K562 (cell line): ENCODE measurements at regions not wholly inside any gene's neighbourhood (a gene's known extent, or its start where the extent isn't known, plus 50 kb on each side); places are given as distances from the start of the nearest gene placed in this dataset.

ENCODE experiments used
- ATAC-seq: fragments of 200-7000 bp; cut with Tn5 transposase; 3 replicates; pipeline ENCODE4 v1.9.1; 2020; ENCODE audit warnings: moderate library complexity
- BruUV-seq: library from RNA; stranded (reverse); fragments of 400-500 nt; replicated peaks from 2 replicates; lab custom pipeline; 2021; lab: Mats Ljungman, UMichigan
- CTCF ChIA-PET: fragments of 300-600 bp; formaldehyde crosslinking; extraction: SDS; loops from one replicate; lab custom pipeline; 2021; ENCODE audit warnings: low intra/inter-chr PET ratio; lab: Yijun Ruan, JAX
- POLR2A ChIA-PET: fragments of 300-600, 350-650 bp; sonication (Branson Sonifier 250); formaldehyde crosslinking; extraction: SDS; loops from one replicate; lab custom pipeline; 2021; ENCODE audit warnings: antibody characterized with exemption, inconsistent platforms; lab: Yijun Ruan, JAX
- DNase-seq, 4 experiments: peaks; one replicate each; pipeline versions ENCODE4 v3.0.0 to v3.0.0-alpha.2; 2011 to 2018; ENCODE audit warnings: low spot score in 3 of 4, mixed read lengths in 3 of 4; ENCODE audit errors: extremely low read depth in 1 of 4
- FAIRE-seq: peaks from 2 replicates; lab custom pipeline; 2011; peaks lifted over from hg19 to GRCh38; lab: Jason Lieb, UNC
- H2AFZ ChIP-seq: 2 replicates; pipeline ENCODE4 v1.6.0; 2011; ENCODE audit warnings: low read depth, low read length, control low read depth, inconsistent platforms
- H3K27ac ChIP-seq: fragments of 200-600 bp; 3 replicates; pipeline ENCODE4 v1.8.0; 2011; ENCODE audit warnings: low read depth, mild to moderate bottlenecking, control low read depth, inconsistent platforms, low read length, moderate library complexity, mixed read lengths; ENCODE audit errors: extremely low read depth
- H3K27me3 ChIP-seq, 2 experiments: fragments of 300-600 bp in 1 of 2; 2 replicates in 1 of 2; 3 replicates in 1 of 2; pipeline versions ENCODE4 v1.6.0 to v1.8.0; 2011; ENCODE audit warnings: inconsistent platforms in 2 of 2, low read length in 2 of 2, mild to moderate bottlenecking in 1 of 2, mixed read lengths in 1 of 2, moderate library complexity in 1 of 2; ENCODE audit not compliant: control insufficient read depth in 2 of 2, insufficient read depth in 2 of 2
- H3K36me3 ChIP-seq: fragments of 300-600 bp; 3 replicates; pipeline ENCODE4 v1.8.0; 2011; ENCODE audit warnings: mild to moderate bottlenecking, low read length, inconsistent platforms; ENCODE audit not compliant: control insufficient read depth, insufficient read depth
- H3K4me1 ChIP-seq, 2 experiments: fragments of 200-600 bp in 1 of 2; replicated peaks in 1 of 2; 2 replicates in 1 of 2; 3 replicates in 1 of 2; pipeline versions ENCODE4 v1.5.1 to v1.8.0; 2011; ENCODE audit warnings: inconsistent platforms in 2 of 2, low read length in 2 of 2, mild to moderate bottlenecking in 1 of 2, mixed read lengths in 1 of 2, moderate library complexity in 1 of 2; ENCODE audit not compliant: control insufficient read depth in 2 of 2, insufficient read depth in 2 of 2
- H3K4me2 ChIP-seq: 2 replicates; pipeline ENCODE4 v1.6.1; 2011; ENCODE audit warnings: low read length, control low read depth, inconsistent platforms, mixed read lengths; ENCODE audit not compliant: insufficient read depth
- H3K4me3 ChIP-seq: fragments of 200-600 bp; sonication (generic), shearing (Covaris generic); 2 replicates; pipeline ENCODE4 v1.5.1; 2016; ENCODE audit warnings: control low read depth, inconsistent platforms
- H3K79me2 ChIP-seq: fragments of 200-600 bp; 3 replicates; pipeline ENCODE4 v1.8.0; 2011; ENCODE audit warnings: low read length, inconsistent platforms; ENCODE audit not compliant: control insufficient read depth, insufficient read depth
- H3K9ac ChIP-seq, 2 experiments: 2 replicates each; pipeline versions ENCODE4 v1.6.0 to v1.6.1; 2011; ENCODE audit warnings: low read depth in 2 of 2, low read length in 2 of 2, control low read depth in 1 of 2, inconsistent platforms in 1 of 2, mild to moderate bottlenecking in 1 of 2, mixed read lengths in 1 of 2; ENCODE audit not compliant: insufficient read depth in 1 of 2
- H3K9me1 ChIP-seq: one replicate; pipeline ENCODE4 v1.6.0; 2011; ENCODE audit warnings: inconsistent platforms, mild to moderate bottlenecking, low read length, moderate library complexity; ENCODE audit not compliant: control insufficient read depth, insufficient read depth
- H3K9me3 ChIP-seq: replicated peaks from 2 replicates; pipeline ENCODE4 v1.5.1; 2011; ENCODE audit warnings: low read depth, low read length, inconsistent platforms; ENCODE audit not compliant: control insufficient read depth, insufficient read depth
- H4K20me1 ChIP-seq: replicated peaks from 2 replicates; pipeline ENCODE4 v1.6.1; 2011; ENCODE audit warnings: low read length, inconsistent platforms, mixed read lengths; ENCODE audit not compliant: control insufficient read depth, insufficient read depth
- ARNT ChIP-seq, 2 experiments: fragments of 450-650 bp; IDR thresholded peaks; 2 replicates each; pipeline ENCODE4 v1.6.1; 2016; ENCODE audit warnings: mild to moderate bottlenecking in 1 of 2
- ATF1 ChIP-seq, 2 experiments: fragments of 450-650 bp in 1 of 2; IDR thresholded peaks; 2 replicates each; pipeline ENCODE4 v1.6.1; 2016; ENCODE audit warnings: missing compliant biosample characterization in 1 of 2, missing genetic modification characterization in 1 of 2
- CC2D1A ChIP-seq: fragments of 450-650 bp; IDR thresholded peaks from 2 replicates; pipeline ENCODE4 v1.6.1; 2017; ENCODE audit warnings: mild to moderate bottlenecking
- PPARD ChIP-seq: fragments of 250-450 bp; sonication (Bioruptor Pico); IDR thresholded peaks from 2 replicates; pipeline ENCODE4 v1.8.0; 2022; ENCODE audit warnings: inconsistent platforms, mild to moderate bottlenecking, moderate library complexity
- PTTG1 ChIP-seq: fragments of 450-650 bp; IDR thresholded peaks from 2 replicates; pipeline ENCODE4 v1.6.1; 2016; ENCODE audit warnings: low read depth, mild to moderate bottlenecking, missing genetic modification characterization, missing compliant biosample characterization
- SIN3B ChIP-seq: fragments of 450-650 bp; IDR thresholded peaks from 2 replicates; pipeline ENCODE4 v1.6.1; 2017; ENCODE audit warnings: low read depth, mild to moderate bottlenecking, moderate library complexity
- SRSF9 ChIP-seq: fragments of 200-400 bp; formaldehyde crosslinking; IDR thresholded peaks from 2 replicates; pipeline ENCODE4 v1.6.1; 2017; ENCODE audit warnings: low read depth, low read length, borderline replicate concordance
- TCFL5 ChIP-seq: fragments of 250-450 bp; sonication (Bioruptor Pico); conservative IDR thresholded peaks from 2 replicates; pipeline ENCODE4 v1.6.1; 2021; ENCODE audit warnings: mild to moderate bottlenecking, moderate library complexity, matching md5 sums
- TGIF2 ChIP-seq: sonication (generic); formaldehyde crosslinking; IDR thresholded peaks from 2 replicates; pipeline ENCODE4 v1.8.1; 2022; ENCODE audit warnings: mild to moderate bottlenecking, missing genetic modification reagents, moderate library complexity
- ZFP30 ChIP-seq: fragments of 250-450 bp; sonication (Bioruptor Pico); IDR thresholded peaks from 2 replicates; pipeline ENCODE4 v1.8.0; 2022; ENCODE audit warnings: moderate library complexity, mild to moderate bottlenecking, inconsistent platforms, borderline replicate concordance
- ZNF217 ChIP-seq: sonication (generic); formaldehyde crosslinking; IDR thresholded peaks from 2 replicates; pipeline ENCODE4 v1.8.0; 2022; ENCODE audit warnings: mild to moderate bottlenecking, missing genetic modification reagents
- ZNF318 ChIP-seq, 2 experiments: fragments of 450-650 bp; IDR thresholded peaks; 2 replicates each; pipeline ENCODE4 v1.6.1; 2016; ENCODE audit warnings: mild to moderate bottlenecking in 2 of 2, borderline replicate concordance in 1 of 2, low read depth in 1 of 2, moderate library complexity in 1 of 2
- WGBS: fragments of 100-300 bp; shearing (Covaris generic); methylation state at CpG from one replicate; pipeline ENCODE4 v1.1.6; 2016; ENCODE audit warnings: low coverage, mixed read lengths; ENCODE audit not compliant: insufficient coverage; ENCODE audit errors: missing lambda C conversion rate; 5-methylcytosine and 5-hydroxymethylcytosine counted together
- in situ Hi-C: fragments of 300-500 bp; cut with MboI; formaldehyde crosslinking; loops from 4 replicates; pipeline ENCODE4 v1.15.0; 2018; ENCODE audit warnings: inconsistent platforms, mixed read lengths
- intact Hi-C: fragments of 100-400 bp; cut with micrococcal nuclease; formaldehyde crosslinking; loops from 2 replicates; pipeline ENCODE4 v1.14.2; 2022
- TF ChIP-seq, protein P1 (sequence below): sonication (generic); formaldehyde crosslinking; IDR thresholded peaks from 2 replicates; pipeline ENCODE4 v1.8.0; 2022; ENCODE audit warnings: mild to moderate bottlenecking, missing genetic modification reagents

DNA sequence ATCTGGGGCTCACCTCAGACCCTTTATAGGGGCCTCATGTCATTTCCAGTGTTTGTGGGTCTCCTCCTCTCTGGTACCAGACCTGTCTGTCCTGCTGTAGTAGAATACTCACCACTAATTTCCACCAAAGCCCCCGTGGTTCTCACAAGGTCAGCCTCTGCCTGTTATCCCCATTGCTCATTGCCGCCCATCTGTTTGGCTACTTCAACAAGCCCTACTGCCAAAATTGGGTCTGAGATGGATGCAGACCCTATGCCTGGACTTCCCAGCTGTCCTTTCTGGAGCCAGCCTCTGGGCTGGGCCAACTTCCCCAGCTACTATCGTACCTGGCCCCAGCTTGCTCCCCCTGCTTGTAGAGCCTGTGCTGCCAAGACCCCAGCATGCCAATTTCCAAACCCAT is 152.1 kb upstream of the ISX start:
- Histone ChIP-seq H3K4me1 (no peaks in the 10 kb centered on the region), H3K9ac (no peak overlapping the region), H2AFZ (no peak overlapping the region), H4K20me1 (no peaks in the 10 kb centered on the region), H3K27me3 (no peaks in the 10 kb centered on the region), H3K4me2 (no peak overlapping the region)
- DNase-seq, result no peak
- CTCF ChIA-PET, result no interaction called here
- intact Hi-C loops, result no loop called here
- TF ChIP-seq ZNF318 (IDR thresholded peaks at IDR 0.05; ENCODE audit: borderline replicate concordance in 1 of 2, low read depth in 1 of 2) (no peak), SRSF9 (no peak), ZNF217 (no peak), CC2D1A (no peak), TCFL5 (CRISPR knock-in tag) (no peak), SIN3B (no peak), PPARD (CRISPR knock-in tag) (no peak), PTTG1 (tag) (no peak), ARNT (IDR thresholded peaks at IDR 0.05) (no peak), ATF1 (CRISPR knock-in tag; IDR thresholded peaks at IDR 0.05) (no peak), ATF1 (tag; IDR thresholded peaks at IDR 0.05) (no peak), ZFP30 (CRISPR knock-in tag) (no peak), TGIF2 (no peak)
- TF ChIP-seq, protein P1, sequence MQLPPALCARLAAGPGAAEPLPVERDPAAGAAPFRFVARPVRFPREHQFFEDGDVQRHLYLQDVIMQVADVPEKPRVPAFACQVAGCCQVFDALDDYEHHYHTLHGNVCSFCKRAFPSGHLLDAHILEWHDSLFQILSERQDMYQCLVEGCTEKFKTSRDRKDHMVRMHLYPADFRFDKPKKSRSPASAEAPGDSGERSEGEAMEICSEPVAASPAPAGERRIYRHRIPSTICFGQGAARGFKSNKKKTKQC, result no peak
- TF ChIP-seq, all 486 proteins: peak for 0
- Histone ChIP-seq H3K27ac (no peak overlapping the region), H3K79me2 (no peaks in the 10 kb centered on the region), H3K4me3 (no peak overlapping the region), H3K36me3 (no peaks in the 10 kb centered on the region), H3K9me1 (no peaks in the 10 kb centered on the region), H3K9me3 (no peaks in the 10 kb centered on the region)
- in situ Hi-C loops, result no loop called here
- BruUV-seq, result no TSS peak
- no peak for ATAC-seq
- WGBS, result 0% methylated on average over 2 of the region's 3 CpGs
- no peak for FAIRE-seq
- POLR2A ChIA-PET, result interaction anchor here (1.4 kb wide), 1 partner anchor 13 kb away, joined by 5 read pairs; no protein-coding TSS in a partner anchor
